HG03521 (cell line): ENCODE measurements at regions not wholly inside any gene's neighbourhood (a gene's known extent, or its start where the extent isn't known, plus 50 kb on each side); places are given as distances from the start of the nearest gene placed in this dataset.
"Not testable (repeated sequence)": the region's sequence is repeated elsewhere in the genome, so short reads cannot be mapped to it uniquely, and the experiment has no call there.

Source experiments
- ATAC-seq: cut with Tn5 transposase; IDR thresholded peaks from one replicate; pipeline ENCODE4 v1.9.1; 2021; ENCODE audit warnings: mild to moderate bottlenecking, moderate library complexity; ENCODE audit not compliant: unreplicated experiment

- no peak for ATAC-seq
Observed at GRCh38 chr15:31579976-31580375, 253.3 kb downstream of the KLF13 start.

- no peak for ATAC-seq
Observed at GRCh38 chr15:31584195-31584594, 257.6 kb downstream of the KLF13 start.

GRCh38 chr15:31585240-31585639, 258.6 kb downstream of the KLF13 start:
- ATAC-seq = no peak

GRCh38 chr15:31586841-31587240, 260.2 kb downstream of the KLF13 start:
- ATAC-seq = no peak

- ATAC-seq = no peak
Observed at GRCh38 chr15:31587583-31587982, 260.9 kb downstream of the KLF13 start.

GRCh38 chr15:31590609-31591008, 264.0 kb downstream of the KLF13 start:
- ATAC-seq = no peak

GRCh38 chr15:31591908-31592307, 265.3 kb downstream of the KLF13 start:
- no peak for ATAC-seq

GRCh38 chr15:31597466-31597865, 270.8 kb downstream of the KLF13 start:
- no peak for ATAC-seq

- no peak for ATAC-seq
Observed at GRCh38 chr15:31598620-31599019, 272.0 kb downstream of the KLF13 start.

GRCh38 chr15:31605467-31605931, 278.9 kb downstream of the KLF13 start:
- ATAC-seq = no peak

- no peak for ATAC-seq
Observed at GRCh38 chr15:31606194-31606669, 279.6 kb downstream of the KLF13 start.

- no peak for ATAC-seq
Observed at GRCh38 chr15:31606931-31607497, 280.4 kb downstream of the KLF13 start.

- no peak for ATAC-seq
Observed at GRCh38 chr15:31607656-31608055, 281.0 kb downstream of the KLF13 start.

GRCh38 chr15:31609258-31609681, 282.6 kb downstream of the KLF13 start:
- no peak for ATAC-seq

- ATAC-seq = no peak
Observed at GRCh38 chr15:31609906-31610305, 283.3 kb downstream of the KLF13 start.

- ATAC-seq = no peak
Observed at GRCh38 chr15:31615643-31616415, 289.2 kb downstream of the KLF13 start.

GRCh38 chr15:31623297-31623696, 296.7 kb downstream of the KLF13 start:
- ATAC-seq = not testable (repeated sequence)

- not testable (repeated sequence) for ATAC-seq
Observed at GRCh38 chr15:31624115-31624514, 297.5 kb downstream of the KLF13 start.

- not testable (repeated sequence) for ATAC-seq
Observed at GRCh38 chr15:31635715-31636114, 309.1 kb downstream of the KLF13 start.

- not testable (repeated sequence) for ATAC-seq
Observed at GRCh38 chr15:31636911-31637310, 310.3 kb downstream of the KLF13 start.

GRCh38 chr15:31643955-31644354, 317.3 kb downstream of the KLF13 start:
- ATAC-seq = not testable (repeated sequence)

GRCh38 chr15:31644761-31645160, 318.1 kb downstream of the KLF13 start:
- ATAC-seq = not testable (repeated sequence)
